Astrocyte of the cerebellum (primary cell): ENCODE measurements at regions not wholly inside any gene's neighbourhood (a gene's known extent, or its start where the extent isn't known, plus 50 kb on each side); places are given as distances from the start of the nearest gene placed in this dataset.
"Not testable (repeated sequence)": the region's sequence is repeated elsewhere in the genome, so short reads cannot be mapped to it uniquely, and the experiment has no call there.

Experiments
- DNase-seq: peaks from one replicate; pipeline ENCODE4 v3.0.0-alpha.2; 2011; ENCODE audit warnings: low read depth
- H3K4me3 ChIP-seq: 2 replicates; pipeline ENCODE4 v1.5.1; 2011; ENCODE audit warnings: mild to moderate bottlenecking, low read depth, low read length, moderate library complexity
- CTCF ChIP-seq: IDR thresholded peaks from 2 replicates; pipeline ENCODE4 v1.5.1; 2012; ENCODE audit warnings: low read length, low read depth, moderate library complexity, mild to moderate bottlenecking; ENCODE audit errors: missing control alignments
- in situ Hi-C: cut with HindIII; loops from 2 replicates; pipeline ENCODE4 v1.10.0; 2017; ENCODE audit warnings: low sequenced_read_pairs

GRCh38 chr20:7775072-7775471 is 165.2 kb downstream of the HAO1 start:
- no peak overlapping the region for H3K4me3 ChIP-seq
- in situ Hi-C loops = no loop called here
- no peak for TF ChIP-seq CTCF
- DNase-seq = no peak

DNA sequence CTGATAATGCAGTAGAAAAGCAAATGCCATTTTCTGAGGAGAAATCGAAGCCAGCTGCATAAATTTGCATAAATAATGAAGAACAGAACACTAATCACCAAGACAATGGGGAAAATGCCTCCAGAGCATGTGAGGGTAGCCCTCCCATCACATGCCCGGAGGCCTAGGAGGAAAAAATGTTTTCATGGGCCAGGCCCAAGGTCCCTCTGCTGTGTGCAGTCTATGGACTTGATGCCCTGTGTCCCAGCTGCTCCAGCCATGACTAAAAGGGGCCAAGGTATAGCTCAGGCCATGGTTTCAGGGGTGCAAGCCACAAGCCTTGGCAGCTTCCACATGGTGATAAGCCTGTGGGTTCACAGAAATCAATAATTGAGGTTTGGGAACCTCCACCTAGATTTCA is 164.1 kb downstream of the HAO1 start:
- no peak for DNase-seq
- no peak overlapping the region for H3K4me3 ChIP-seq
- in situ Hi-C loops = no loop called here
- TF ChIP-seq CTCF = no peak

- in situ Hi-C loops = no loop called here
- peak; percentile 15 for DNase-seq
- no peak overlapping the region for H3K4me3 ChIP-seq
- no peak for TF ChIP-seq CTCF
Observed at GRCh38 chr20:7790189-7790588, 150.1 kb downstream of the HAO1 start.

DNA sequence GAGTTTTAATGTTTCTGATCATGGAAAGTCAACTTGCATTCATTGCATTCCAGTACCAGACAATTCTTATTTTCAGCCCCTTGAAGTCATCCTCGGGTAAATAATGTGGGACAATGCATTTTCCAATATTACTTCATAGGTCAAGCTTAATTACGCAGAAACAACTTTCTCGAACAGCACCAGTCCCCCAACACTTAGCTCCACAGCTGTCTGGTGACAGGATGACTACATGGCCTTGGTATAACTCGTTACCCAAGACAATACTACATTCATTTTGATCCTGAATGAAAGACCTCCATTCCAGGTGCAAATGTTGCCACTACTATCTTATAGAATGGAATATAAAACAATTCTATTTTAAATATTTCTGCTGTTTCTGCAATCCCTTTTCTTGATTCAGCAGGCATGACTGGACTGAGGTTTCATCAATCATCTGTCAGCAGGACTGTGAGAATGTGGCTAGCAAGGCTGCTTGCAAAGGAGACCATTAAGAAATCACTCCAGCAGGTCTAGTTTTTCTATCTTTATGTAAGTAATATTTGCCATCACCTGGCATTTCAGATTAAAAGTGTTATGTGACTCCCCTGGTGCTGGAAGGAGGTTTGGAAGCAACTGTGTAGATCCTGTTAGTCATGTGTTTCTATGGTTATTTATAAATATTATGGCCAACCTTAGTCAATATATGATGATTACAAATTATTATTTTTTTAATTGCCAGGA is 147.9 kb downstream of the HAO1 start:
- in situ Hi-C loops = no loop called here
- peak; percentile 8 for DNase-seq
- no peak for TF ChIP-seq CTCF
- H3K4me3 ChIP-seq = no peak overlapping the region

- TF ChIP-seq CTCF = no peak
- H3K4me3 ChIP-seq = no peak overlapping the region
- DNase-seq = no peak
- in situ Hi-C loops = no loop called here
Observed at GRCh38 chr20:7798176-7798575, 142.1 kb downstream of the HAO1 start.

DNA sequence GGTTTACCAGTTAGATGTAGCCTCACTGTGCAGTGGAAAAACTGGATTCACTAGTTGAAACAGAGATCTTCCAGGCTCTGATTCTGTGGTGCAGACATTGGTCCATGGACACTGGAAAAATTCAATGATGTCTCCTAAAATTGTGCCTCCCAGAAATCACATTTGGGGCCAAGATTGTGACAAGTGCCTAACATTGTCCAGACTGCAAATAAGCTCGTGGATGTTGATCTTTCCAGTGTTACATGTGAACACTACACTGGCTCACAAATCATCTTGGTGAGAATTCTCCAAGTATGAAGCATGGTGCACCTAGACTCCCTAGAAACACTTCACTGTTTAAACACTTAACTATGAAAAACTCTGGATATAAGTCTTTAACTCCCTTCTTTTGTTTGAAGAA is 140.4 kb downstream of the HAO1 start:
- no peak for TF ChIP-seq CTCF
- no peak for DNase-seq
- in situ Hi-C loops = no loop called here
- no peak overlapping the region for H3K4me3 ChIP-seq

DNA sequence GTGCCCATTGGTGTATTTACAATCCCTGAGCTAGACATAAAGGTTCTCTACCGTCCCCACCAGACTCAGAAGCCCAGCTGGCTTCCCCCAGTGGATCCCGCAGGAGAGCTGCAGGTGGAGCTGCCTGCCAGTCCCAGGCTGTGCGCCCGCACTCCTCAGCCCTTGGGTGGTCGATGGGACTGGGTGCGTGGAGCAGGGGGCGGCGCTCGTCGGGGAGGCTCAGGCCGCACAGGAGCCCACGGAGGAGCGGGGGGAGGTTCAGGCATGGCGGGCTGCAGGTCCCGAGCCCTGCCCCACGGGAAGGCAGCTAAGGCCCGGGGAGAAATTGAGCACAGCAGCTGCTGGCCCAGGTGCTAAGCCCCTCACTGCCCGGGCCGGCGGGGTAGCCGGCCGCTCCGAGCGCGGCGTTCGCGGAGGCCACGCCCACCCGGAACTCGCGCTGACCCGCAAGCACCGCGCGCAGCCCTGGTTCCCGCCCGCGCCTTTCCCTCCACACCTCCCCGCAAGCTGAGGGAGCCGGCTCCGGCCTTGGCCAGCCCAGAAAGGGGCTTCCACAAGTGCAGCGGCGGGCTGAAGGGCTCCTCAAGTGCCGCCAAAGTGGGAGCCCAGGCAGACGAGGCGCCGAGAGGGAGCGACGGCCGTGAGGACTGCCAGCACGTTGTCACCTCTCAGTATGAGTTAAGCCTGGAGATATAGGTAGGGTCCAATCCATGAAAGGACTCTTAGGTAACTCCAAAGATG is 136.7 kb downstream of the HAO1 start:
- in situ Hi-C loops, DNase-seq: not testable (repeated sequence)
- H3K4me3 ChIP-seq = peak overlapping the region; percentile 7
